Thyroid gland (tissue), 4 donors: ENCODE measurements at regions not wholly inside any gene's neighbourhood (a gene's known extent, or its start where the extent isn't known, plus 50 kb on each side); places are given as distances from the start of the nearest gene placed in this dataset.

Experiments
- POLR2A ChIP-seq, 2 donors: fragments of 450-650 bp; IDR thresholded peaks; one replicate each; pipeline ENCODE4 v1.6.1; 2017; ENCODE audit warnings: antibody characterized with exemption in 2 of 2, mild to moderate bottlenecking in 2 of 2, moderate library complexity in 1 of 2
- TF ChIP-seq, protein P1 (sequence below), 6 experiments: fragments of 200-600 bp in 3 of 6; fragments of 450-650 bp in 3 of 6; sonication (generic) in 3 of 6; IDR thresholded peaks; one replicate each; pipeline ENCODE4 v1.5.1; 2016 to 2019; ENCODE audit warnings: antibody characterized with exemption in 6 of 6, mild to moderate bottlenecking in 2 of 6, inconsistent platforms in 1 of 6, moderate library complexity in 1 of 6

GRCh38 chr9:87040410-87041009 is 93.2 kb upstream of the GAS1 start:
- TF ChIP-seq, protein P1, sequence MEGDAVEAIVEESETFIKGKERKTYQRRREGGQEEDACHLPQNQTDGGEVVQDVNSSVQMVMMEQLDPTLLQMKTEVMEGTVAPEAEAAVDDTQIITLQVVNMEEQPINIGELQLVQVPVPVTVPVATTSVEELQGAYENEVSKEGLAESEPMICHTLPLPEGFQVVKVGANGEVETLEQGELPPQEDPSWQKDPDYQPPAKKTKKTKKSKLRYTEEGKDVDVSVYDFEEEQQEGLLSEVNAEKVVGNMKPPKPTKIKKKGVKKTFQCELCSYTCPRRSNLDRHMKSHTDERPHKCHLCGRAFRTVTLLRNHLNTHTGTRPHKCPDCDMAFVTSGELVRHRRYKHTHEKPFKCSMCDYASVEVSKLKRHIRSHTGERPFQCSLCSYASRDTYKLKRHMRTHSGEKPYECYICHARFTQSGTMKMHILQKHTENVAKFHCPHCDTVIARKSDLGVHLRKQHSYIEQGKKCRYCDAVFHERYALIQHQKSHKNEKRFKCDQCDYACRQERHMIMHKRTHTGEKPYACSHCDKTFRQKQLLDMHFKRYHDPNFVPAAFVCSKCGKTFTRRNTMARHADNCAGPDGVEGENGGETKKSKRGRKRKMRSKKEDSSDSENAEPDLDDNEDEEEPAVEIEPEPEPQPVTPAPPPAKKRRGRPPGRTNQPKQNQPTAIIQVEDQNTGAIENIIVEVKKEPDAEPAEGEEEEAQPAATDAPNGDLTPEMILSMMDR (IDR thresholded peaks at IDR 0.05) = no peak
- TF ChIP-seq POLR2A (IDR thresholded peaks at IDR 0.05) = no peak
